H1 (cell line): ENCODE measurements at regions not wholly inside any gene's neighbourhood (a gene's known extent, or its start where the extent isn't known, plus 50 kb on each side); places are given as distances from the start of the nearest gene placed in this dataset.

Experiments
- CTCF ChIA-PET: fragments of 300-600 bp; sonication (Branson Sonifier 250); formaldehyde crosslinking; loops from one replicate; lab custom pipeline; 2021; ENCODE audit not compliant: partially characterized antibody; lab: Charles Lee
- POLR2A ChIA-PET: fragments of 300-600 bp; sonication (Branson Sonifier 250); formaldehyde crosslinking; loops from one replicate; lab custom pipeline; 2021; ENCODE audit warnings: inconsistent platforms; ENCODE audit not compliant: partially characterized antibody; lab: Charles Lee
- DNase-seq, 2 experiments: peaks; one replicate each; pipeline versions ENCODE4 v3.0.0 to v3.0.0-alpha.2; 2010 to 2022; ENCODE audit warnings: low spot score in 2 of 2, low read depth in 1 of 2, mixed read lengths in 1 of 2
- FAIRE-seq: peaks from 2 replicates; lab custom pipeline; 2011; peaks lifted over from hg19 to GRCh38; lab: Jason Lieb, UNC
- H2AFZ ChIP-seq: 2 replicates; pipeline ENCODE4 v1.8.1; 2012; ENCODE audit warnings: low read length, inconsistent platforms
- H2AK5ac ChIP-seq: 2 replicates; pipeline ENCODE4 v1.6.1; 2013; ENCODE audit warnings: low read depth, low read length
- H2BK120ac ChIP-seq: replicated peaks from 2 replicates; pipeline ENCODE3; 2013; ENCODE audit warnings: low read depth, low read length, inconsistent platforms
- H2BK12ac ChIP-seq: 2 replicates; pipeline ENCODE4 v1.6.1; 2013; ENCODE audit warnings: low read depth, low read length
- H2BK15ac ChIP-seq: 2 replicates; pipeline ENCODE4 v1.6.1; 2013; ENCODE audit warnings: low read length
- H2BK20ac ChIP-seq: 2 replicates; pipeline ENCODE4 v1.6.1; 2013; ENCODE audit warnings: low read length
- H2BK5ac ChIP-seq: 2 replicates; pipeline ENCODE4 v1.6.1; 2013; ENCODE audit warnings: low read depth, low read length
- H3K14ac ChIP-seq: 2 replicates; pipeline ENCODE4 v1.6.1; 2013; ENCODE audit warnings: inconsistent platforms; ENCODE audit not compliant: insufficient read length
- H3K18ac ChIP-seq: 2 replicates; pipeline ENCODE4 v1.6.1; 2013; ENCODE audit warnings: low read length; ENCODE audit errors: extremely low read depth
- H3K23ac ChIP-seq: 2 replicates; pipeline ENCODE4 v1.6.1; 2013; ENCODE audit warnings: inconsistent platforms; ENCODE audit not compliant: insufficient read length
- H3K23me2 ChIP-seq: 2 replicates; pipeline ENCODE4 v1.6.1; 2013; ENCODE audit warnings: low read depth, low read length
- H3K27ac ChIP-seq: 2 replicates; pipeline ENCODE4 v1.6.1; 2011; ENCODE audit warnings: low read depth, low read length, inconsistent platforms
- H3K27me3 ChIP-seq, 4 experiments: replicated peaks in 1 of 4; 1 replicate in 1 of 4; 2 replicates in 3 of 4; pipeline versions ENCODE4 v1.6.1 to v1.8.1; 2011 to 2013; ENCODE audit warnings: low read length in 3 of 4, mild to moderate bottlenecking in 3 of 4, inconsistent platforms in 2 of 4, mixed read lengths in 2 of 4, moderate library complexity in 1 of 4; ENCODE audit not compliant: control insufficient read depth in 3 of 4, insufficient read depth in 3 of 4; ENCODE audit errors: extremely low read depth in 1 of 4
- H3K36me3 ChIP-seq, 4 experiments: 2 replicates each; pipeline versions ENCODE4 v1.6.1 to v1.8.1; 2011 to 2013; ENCODE audit warnings: mild to moderate bottlenecking in 4 of 4, low read length in 3 of 4, moderate library complexity in 2 of 4, control low read depth in 1 of 4, inconsistent platforms in 1 of 4; ENCODE audit not compliant: insufficient read depth in 4 of 4, control insufficient read depth in 2 of 4
- H3K4ac ChIP-seq: replicated peaks from 2 replicates; pipeline ENCODE3; 2013; ENCODE audit warnings: low read length, low read depth, mixed read lengths, inconsistent platforms; ENCODE audit not compliant: insufficient read length
- H3K4me1 ChIP-seq, 4 experiments: replicated peaks in 1 of 4; 1 replicate in 1 of 4; 2 replicates in 3 of 4; pipeline versions ENCODE4 v1.6.1 to v1.8.1; 2011 to 2013; ENCODE audit warnings: low read length in 3 of 4, inconsistent platforms in 2 of 4, mixed read lengths in 1 of 4; ENCODE audit not compliant: insufficient read depth in 4 of 4, control insufficient read depth in 3 of 4
- H3K4me2 ChIP-seq, 2 experiments: 2 replicates each; pipeline versions ENCODE4 v1.6.1 to v1.8.1; 2011 to 2013; ENCODE audit warnings: low read depth in 2 of 2, low read length in 2 of 2, control low read depth in 1 of 2, inconsistent platforms in 1 of 2, mild to moderate bottlenecking in 1 of 2; ENCODE audit not compliant: insufficient read depth in 1 of 2
- H3K4me3 ChIP-seq, 4 experiments: fragments of 200-600, 300-600 bp in 1 of 4; sonication (generic), shearing (Covaris generic), sonication (Bioruptor Twin) in 1 of 4; 2 replicates each; pipeline versions ENCODE4 v1.5.1 to v1.8.1; 2011 to 2016; ENCODE audit warnings: low read length in 4 of 4, low read depth in 3 of 4, control low read depth in 2 of 4, inconsistent platforms in 2 of 4, mild to moderate bottlenecking in 2 of 4, mixed read lengths in 1 of 4, moderate library complexity in 1 of 4; ENCODE audit not compliant: insufficient read depth in 2 of 4; ENCODE audit errors: extremely low read depth in 1 of 4
- H3K56ac ChIP-seq: replicated peaks from 2 replicates; pipeline ENCODE3; 2013; ENCODE audit warnings: low read depth, mild to moderate bottlenecking, mixed read lengths, low read length, inconsistent platforms; ENCODE audit not compliant: insufficient read length
- H3K79me1 ChIP-seq: 2 replicates; pipeline ENCODE4 v1.6.1; 2013; ENCODE audit warnings: low read depth, low read length, control low read depth
- H3K79me2 ChIP-seq, 2 experiments: 2 replicates each; pipeline versions ENCODE4 v1.6.1 to v1.8.1; 2012 to 2013; ENCODE audit warnings: low read length in 2 of 2, mild to moderate bottlenecking in 2 of 2, inconsistent platforms in 1 of 2; ENCODE audit not compliant: insufficient read depth in 2 of 2, control insufficient read depth in 1 of 2
- H3K9ac ChIP-seq, 4 experiments: replicated peaks in 1 of 4; 1 replicate in 1 of 4; 2 replicates in 3 of 4; pipeline versions ENCODE4 v1.6.1 to v1.8.1; 2011 to 2013; ENCODE audit warnings: low read depth in 3 of 4, low read length in 3 of 4, control low read depth in 2 of 4, mild to moderate bottlenecking in 2 of 4, moderate library complexity in 2 of 4, inconsistent platforms in 1 of 4; ENCODE audit errors: extremely low read depth in 1 of 4
- H3K9me3 ChIP-seq, 2 experiments: 2 replicates each; pipeline versions ENCODE4 v1.6.1 to v1.8.1; 2012 to 2013; ENCODE audit warnings: mild to moderate bottlenecking in 2 of 2, moderate library complexity in 2 of 2, control low read depth in 1 of 2, inconsistent platforms in 1 of 2, low read depth in 1 of 2, low read length in 1 of 2, mixed read lengths in 1 of 2; ENCODE audit not compliant: insufficient read depth in 2 of 2
- H4K20me1 ChIP-seq, 2 experiments: replicated peaks in 1 of 2; 2 replicates each; pipeline versions ENCODE3 to v1.8.1; 2011 to 2013; ENCODE audit warnings: inconsistent platforms in 2 of 2, low read length in 2 of 2, mild to moderate bottlenecking in 1 of 2; ENCODE audit not compliant: insufficient read depth in 2 of 2, control insufficient read depth in 1 of 2
- H4K5ac ChIP-seq: 2 replicates; pipeline ENCODE4 v1.6.1; 2013; ENCODE audit warnings: low read length, low read depth, mixed read lengths, inconsistent platforms; ENCODE audit not compliant: insufficient read length
- H4K8ac ChIP-seq: 2 replicates; pipeline ENCODE4 v1.8.0; 2013; ENCODE audit warnings: mild to moderate bottlenecking, moderate library complexity, low read length, inconsistent platforms; ENCODE audit not compliant: insufficient read depth; ENCODE audit errors: extremely low read depth
- H4K91ac ChIP-seq: replicated peaks from 2 replicates; pipeline ENCODE3; 2013; ENCODE audit warnings: low read length, mixed read lengths, inconsistent platforms; ENCODE audit not compliant: insufficient read length
- BRCA1 ChIP-seq: IDR thresholded peaks from 2 replicates; pipeline ENCODE4 v1.6.1; 2012; ENCODE audit warnings: low read depth, low read length, improper control_type of control experiment
- CTCF ChIP-seq, 3 experiments: IDR thresholded peaks; 1 replicate in 2 of 3; 2 replicates in 1 of 3; pipeline versions ENCODE4 v1.5.1 to v1.6.1; 2011; ENCODE audit warnings: low read length in 3 of 3, mild to moderate bottlenecking in 3 of 3, inconsistent platforms in 2 of 3, low read depth in 1 of 3, moderate library complexity in 1 of 3; ENCODE audit not compliant: insufficient read depth in 1 of 3; ENCODE audit errors: control extremely low read depth in 1 of 3
- HDAC6 ChIP-seq: IDR thresholded peaks from one replicate; pipeline ENCODE4 v1.7.1; 2012; ENCODE audit warnings: low read depth, mild to moderate bottlenecking, inconsistent platforms, low read length, moderate library complexity
- JUND ChIP-seq: IDR thresholded peaks from 2 replicates; pipeline ENCODE4 v1.6.1; 2011; ENCODE audit warnings: mild to moderate bottlenecking, improper control_type of control experiment, low read length
- RAD21 ChIP-seq, 2 experiments: IDR thresholded peaks in 1 of 2; conservative IDR thresholded peaks in 1 of 2; 2 replicates each; pipeline ENCODE4 v1.6.1; 2011; ENCODE audit warnings: low read depth in 2 of 2, low read length in 2 of 2, improper control_type of control experiment in 1 of 2, inconsistent platforms in 1 of 2, mild to moderate bottlenecking in 1 of 2, moderate library complexity in 1 of 2
- RXRA ChIP-seq: IDR thresholded peaks from 2 replicates; pipeline ENCODE4 v1.6.1; 2011; ENCODE audit warnings: low read depth, mild to moderate bottlenecking, low read length, moderate library complexity; ENCODE audit not compliant: insufficient read depth
- WGBS, 2 experiments: shearing (Covaris generic) in 1 of 2; methylation state at CpG; one replicate each; pipeline versions ENCODE4 v1.1.6 to v1.1.7; 2013 to 2015; ENCODE audit warnings: low lambda C conversion rate in 2 of 2, mixed read lengths in 2 of 2, inconsistent platforms in 1 of 2, low coverage in 1 of 2, missing lambda C conversion rate in 1 of 2; ENCODE audit not compliant: insufficient replicate concordance in 2 of 2, insufficient coverage in 1 of 2, insufficient read length in 1 of 2; ENCODE audit errors: extremely low coverage in 1 of 2, missing lambda C conversion rate in 1 of 2; 5-methylcytosine and 5-hydroxymethylcytosine counted together

- Histone ChIP-seq H3K79me2 (no peaks in the 10 kb centered on the region), H2AK5ac (no peak overlapping the region), H3K23me2 (peaks cover 2% of the 10 kb centered on the region; the same call in 1 of the 2 replicates), H2BK20ac (no peak overlapping the region), H3K4ac (no peak overlapping the region), H3K56ac (no peak overlapping the region), H2BK120ac (no peak overlapping the region), H3K9me3 (no peaks in the 10 kb centered on the region), H2BK12ac (no peak overlapping the region), H3K4me3 (no peak overlapping the region), H4K5ac (no peak overlapping the region), H3K23ac (no peak overlapping the region), H4K8ac (no peak overlapping the region), H4K20me1 (no peaks in the 10 kb centered on the region), H2BK15ac (no peak overlapping the region), H2BK5ac (no peak overlapping the region), H3K4me2 (no peak overlapping the region), H3K14ac (no peak overlapping the region), H3K36me3 (no peaks in the 10 kb centered on the region), H3K18ac (no peak overlapping the region), H3K27ac (no peak overlapping the region), H3K4me1 (peaks cover 0 to 16% (median 0%) of the 10 kb centered on the region in 4 experiments; a peak in 2 of 7 replicates), H4K91ac (no peak overlapping the region), H3K9ac (no peak overlapping the region), H2AFZ (no peak overlapping the region), H3K27me3 (no peaks in the 10 kb centered on the region), H3K79me1 (no peaks in the 10 kb centered on the region)
- DNase-seq = no peak
- 66% methylated on average over 5 of the region's 5 CpGs; no CpG with 5 or more reads in 1 of the 2 experiments for WGBS, 2 experiments
- peak; percentile 19 to 79 (median 62) for TF ChIP-seq CTCF (IDR thresholded peaks at IDR 0.05; ENCODE audit: control extremely low read depth in 1 of 3, insufficient read depth in 1 of 3, low read depth in 1 of 3, low read length in 3 of 3)
- no peak for TF ChIP-seq HDAC6
- TF ChIP-seq RXRA = no peak
- TF ChIP-seq RAD21 (IDR thresholded peaks at IDR 0.05 in 1 of 2, conservative IDR thresholded peaks at IDR 0.05 in 1 of 2; ENCODE audit: low read depth in 2 of 2, low read length in 2 of 2) = peak; percentile 88 to 89
- no peak for TF ChIP-seq JUND
- no peak for TF ChIP-seq BRCA1
- ChIA-PET POLR2A (no interaction called here), CTCF (interaction anchor here (0.6 to 1.8 kb wide), 11 partner anchors 35 to 1444 kb away, joined by 3 to 7 read pairs (median 3); no protein-coding TSS in a partner anchor)
- FAIRE-seq = peak; percentile 80
These were observed 562.8 kb downstream of the NR2F2 start for GRCh38 chr15:96893159-96893906.
